ENCODE measurements at regions not wholly inside any gene's neighbourhood (a gene's known extent, or its start where the extent isn't known, plus 50 kb on each side); places are given as distances from the start of the nearest gene placed in this dataset.

DNA sequence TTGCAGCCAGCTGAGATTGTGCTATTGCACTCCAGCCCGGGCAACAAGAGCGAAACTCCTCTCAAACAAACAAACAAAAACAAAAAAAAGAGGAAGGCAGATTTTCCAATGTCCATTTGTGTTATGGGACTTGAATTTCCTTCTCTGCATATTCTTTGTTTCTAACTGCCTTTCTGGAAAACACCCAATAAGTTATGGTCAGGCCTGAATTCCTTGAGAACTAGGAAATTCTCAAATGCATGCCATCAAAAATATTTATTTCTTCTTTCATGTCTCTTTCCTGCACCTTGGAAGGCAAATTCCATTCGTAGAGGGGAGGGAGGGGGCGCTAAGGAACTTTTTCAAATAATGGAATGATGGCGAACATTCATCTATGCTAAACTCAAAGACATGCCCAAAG, 117.6 kb upstream of the TMCC3 start:
- no peaks in the 10 kb centered on the region for H3K79me2 ChIP-seq (ENCODE audit: insufficient read depth, low read length)
- H2AFZ ChIP-seq (ENCODE audit: low read depth, low read length, severe bottlenecking): no peak overlapping the region
- H3K9ac ChIP-seq (ENCODE audit: low read length): peak overlapping the region; percentile 50
- no peaks in the 10 kb centered on the region for H3K36me3 ChIP-seq (ENCODE audit: low read length)
- H4K20me1 ChIP-seq (ENCODE audit: low read depth, low read length): no peaks in the 10 kb centered on the region
- no peaks in the 10 kb centered on the region for H3K9me2 ChIP-seq (replicated peaks; ENCODE audit: insufficient read depth, low read length)
- TF ChIP-seq, protein P1, sequence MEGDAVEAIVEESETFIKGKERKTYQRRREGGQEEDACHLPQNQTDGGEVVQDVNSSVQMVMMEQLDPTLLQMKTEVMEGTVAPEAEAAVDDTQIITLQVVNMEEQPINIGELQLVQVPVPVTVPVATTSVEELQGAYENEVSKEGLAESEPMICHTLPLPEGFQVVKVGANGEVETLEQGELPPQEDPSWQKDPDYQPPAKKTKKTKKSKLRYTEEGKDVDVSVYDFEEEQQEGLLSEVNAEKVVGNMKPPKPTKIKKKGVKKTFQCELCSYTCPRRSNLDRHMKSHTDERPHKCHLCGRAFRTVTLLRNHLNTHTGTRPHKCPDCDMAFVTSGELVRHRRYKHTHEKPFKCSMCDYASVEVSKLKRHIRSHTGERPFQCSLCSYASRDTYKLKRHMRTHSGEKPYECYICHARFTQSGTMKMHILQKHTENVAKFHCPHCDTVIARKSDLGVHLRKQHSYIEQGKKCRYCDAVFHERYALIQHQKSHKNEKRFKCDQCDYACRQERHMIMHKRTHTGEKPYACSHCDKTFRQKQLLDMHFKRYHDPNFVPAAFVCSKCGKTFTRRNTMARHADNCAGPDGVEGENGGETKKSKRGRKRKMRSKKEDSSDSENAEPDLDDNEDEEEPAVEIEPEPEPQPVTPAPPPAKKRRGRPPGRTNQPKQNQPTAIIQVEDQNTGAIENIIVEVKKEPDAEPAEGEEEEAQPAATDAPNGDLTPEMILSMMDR (IDR thresholded peaks at IDR 0.05; ENCODE audit: insufficient read depth, low read length, poor library complexity, severe bottlenecking): no peak
- TF ChIP-seq EZH2phosphoT487 (conservative IDR thresholded peaks at IDR 0.05; ENCODE audit: low read length): no peak
- H3K4me3 ChIP-seq (ENCODE audit: insufficient read depth, low read length, poor library complexity, severe bottlenecking): peak overlapping the region; percentile 48
- H3K4me2 ChIP-seq (ENCODE audit: low read depth, low read length, poor library complexity, severe bottlenecking): peak overlapping the region; percentile 95
- peaks cover 15% of the 10 kb centered on the region for H3F3A ChIP-seq (ENCODE audit: insufficient read depth)
- peak overlapping the region; percentile 85 for H3K27ac ChIP-seq (ENCODE audit: low read depth, low read length)
- no peaks in the 10 kb centered on the region for H3K27me3 ChIP-seq (ENCODE audit: low read length)
- no peaks in the 10 kb centered on the region for H3K9me3 ChIP-seq (ENCODE audit: insufficient read depth, low read length)

DNA sequence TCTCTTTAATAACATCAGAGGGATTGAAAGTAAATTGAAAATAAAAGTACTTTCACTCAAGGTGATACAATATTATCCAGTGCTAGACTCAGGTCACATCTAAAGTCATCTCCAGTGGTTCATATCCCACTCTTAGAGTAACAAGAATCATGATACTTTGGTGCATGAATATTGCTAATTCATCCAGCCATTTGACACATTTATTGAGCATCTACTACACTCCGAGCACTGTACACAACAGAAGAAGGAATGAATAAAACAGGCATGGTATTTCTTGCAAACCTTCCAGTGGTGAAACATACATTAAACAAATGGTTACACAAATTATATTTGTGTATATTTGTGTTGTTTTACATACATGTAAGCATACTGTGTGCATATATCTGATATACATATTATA, 116.0 kb upstream of the TMCC3 start:
- Histone ChIP-seq H3K4me3 (ENCODE audit: insufficient read depth, low read length, poor library complexity, severe bottlenecking) (no peak overlapping the region), H3K27me3 (ENCODE audit: low read length) (no peaks in the 10 kb centered on the region), H3K9me2 (replicated peaks; ENCODE audit: insufficient read depth, low read length) (no peaks in the 10 kb centered on the region), H3K36me3 (ENCODE audit: low read length) (no peaks in the 10 kb centered on the region), H3K9ac (ENCODE audit: low read length) (no peak overlapping the region), H3F3A (ENCODE audit: insufficient read depth) (peaks cover 15% of the 10 kb centered on the region), H3K4me2 (ENCODE audit: low read depth, low read length, poor library complexity, severe bottlenecking) (no peak overlapping the region), H3K9me3 (ENCODE audit: insufficient read depth, low read length) (no peaks in the 10 kb centered on the region), H4K20me1 (ENCODE audit: low read depth, low read length) (no peaks in the 10 kb centered on the region), H3K27ac (ENCODE audit: low read depth, low read length) (no peak overlapping the region), H3K79me2 (ENCODE audit: insufficient read depth, low read length) (no peaks in the 10 kb centered on the region), H2AFZ (ENCODE audit: low read depth, low read length, severe bottlenecking) (no peak overlapping the region)
- TF ChIP-seq, protein P1 (IDR thresholded peaks at IDR 0.05; ENCODE audit: insufficient read depth, low read length, poor library complexity, severe bottlenecking): no peak
- no peak for TF ChIP-seq EZH2phosphoT487 (conservative IDR thresholded peaks at IDR 0.05; ENCODE audit: low read length)

DNA sequence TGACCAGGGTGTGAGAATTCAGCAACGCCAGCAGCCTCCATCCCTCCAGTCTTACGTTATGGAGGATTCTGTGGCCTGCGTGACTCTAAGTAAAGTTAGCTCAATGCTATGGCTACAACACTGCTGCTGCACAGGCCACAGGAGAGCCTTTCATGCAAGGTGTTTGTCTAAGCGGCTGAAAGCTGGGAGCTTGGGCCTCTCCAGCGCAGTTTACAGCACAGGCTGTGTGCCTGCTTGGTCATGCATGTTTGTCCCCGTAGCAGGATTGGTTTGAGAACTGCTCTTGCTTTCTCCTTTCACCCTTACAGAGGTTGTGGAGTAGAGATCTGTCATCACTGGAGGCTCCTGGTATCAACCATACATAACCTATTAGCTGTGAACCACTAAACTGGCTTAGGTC, 113.1 kb upstream of the TMCC3 start:
- TF ChIP-seq EZH2phosphoT487 (conservative IDR thresholded peaks at IDR 0.05; ENCODE audit: low read length): no peak
- TF ChIP-seq, protein P1 (IDR thresholded peaks at IDR 0.05; ENCODE audit: insufficient read depth, low read length, poor library complexity, severe bottlenecking): no peak
- Histone ChIP-seq H3K4me2 (ENCODE audit: low read depth, low read length, poor library complexity, severe bottlenecking) (no peak overlapping the region), H3K79me2 (ENCODE audit: insufficient read depth, low read length) (no peaks in the 10 kb centered on the region), H3K9ac (ENCODE audit: low read length) (no peak overlapping the region), H3K27ac (ENCODE audit: low read depth, low read length) (no peak overlapping the region), H3K4me3 (ENCODE audit: insufficient read depth, low read length, poor library complexity, severe bottlenecking) (no peak overlapping the region), H2AFZ (ENCODE audit: low read depth, low read length, severe bottlenecking) (no peak overlapping the region), H3K27me3 (ENCODE audit: low read length) (no peaks in the 10 kb centered on the region), H3F3A (ENCODE audit: insufficient read depth) (no peaks in the 10 kb centered on the region), H3K36me3 (ENCODE audit: low read length) (no peaks in the 10 kb centered on the region), H4K20me1 (ENCODE audit: low read depth, low read length) (no peaks in the 10 kb centered on the region), H3K9me3 (ENCODE audit: insufficient read depth, low read length) (no peaks in the 10 kb centered on the region), H3K9me2 (replicated peaks; ENCODE audit: insufficient read depth, low read length) (no peaks in the 10 kb centered on the region)
